ENCODE measurements at regions not wholly inside any gene's neighbourhood (a gene's known extent, or its start where the extent isn't known, plus 50 kb on each side); places are given as distances from the start of the nearest gene placed in this dataset.

- WGBS, 2 experiments (ENCODE audit: insufficient coverage in 2 of 2) = 14 to 67% methylated on average over 1 of the region's 6 CpGs
Measured at GRCh38 chr2:164103271-164103670, 367.5 kb upstream of the FIGN start.

DNA sequence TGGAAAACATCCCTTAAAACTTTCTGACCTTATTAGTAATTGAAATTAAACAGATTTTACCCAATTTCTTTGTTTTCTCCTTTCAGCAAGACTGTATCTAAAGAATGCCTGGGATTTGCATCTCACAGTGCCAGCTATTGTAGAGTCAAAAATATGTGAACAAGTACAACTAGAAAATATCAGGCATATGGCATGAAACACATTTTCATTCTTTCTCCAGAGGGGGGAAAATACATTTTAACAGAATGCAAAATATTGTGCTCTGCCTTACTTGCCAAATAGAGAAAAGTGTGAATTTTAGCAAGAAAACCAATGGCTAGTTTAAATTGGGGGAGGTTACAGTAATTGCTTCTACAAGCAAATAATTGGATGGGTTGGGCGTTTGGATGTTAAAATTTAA is 366.6 kb upstream of the FIGN start:
- Histone ChIP-seq H3K4me1 (ENCODE audit: control insufficient read depth, insufficient read depth, low read length, poor library complexity, severe bottlenecking) (no peaks in the 10 kb centered on the region), H3K9me3 (ENCODE audit: control insufficient read depth, low read length) (no peaks in the 10 kb centered on the region), H3K27ac (ENCODE audit: low read depth, low read length, severe bottlenecking) (no peak overlapping the region), H3K4me3 (ENCODE audit: extremely low read depth, insufficient read depth, low read length, poor library complexity, severe bottlenecking) (no peak overlapping the region), H3K36me3 (ENCODE audit: control insufficient read depth, insufficient read depth, low read length) (no peaks in the 10 kb centered on the region)
- 71% methylated on average over 1 of the region's 1 CpG; no CpG with 5 or more reads in 1 of the 2 experiments for WGBS, 2 experiments (ENCODE audit: insufficient coverage in 2 of 2)

More at GRCh38 chr2:164103271-164103670, 367.5 kb upstream of the FIGN start:
- Histone ChIP-seq H3K27ac (ENCODE audit: low read depth, low read length, severe bottlenecking) (no peak overlapping the region), H3K36me3 (ENCODE audit: control insufficient read depth, insufficient read depth, low read length) (no peaks in the 10 kb centered on the region), H3K9me3 (ENCODE audit: control insufficient read depth, low read length) (no peaks in the 10 kb centered on the region), H3K4me3 (ENCODE audit: extremely low read depth, insufficient read depth, low read length, poor library complexity, severe bottlenecking) (no peak overlapping the region), H3K4me1 (ENCODE audit: control insufficient read depth, insufficient read depth, low read length, poor library complexity, severe bottlenecking) (no peaks in the 10 kb centered on the region)

GRCh38 chr2:164091673-164092072 is 355.9 kb upstream of the FIGN start:
- Histone ChIP-seq H3K27ac (ENCODE audit: low read depth, low read length, severe bottlenecking) (no peak overlapping the region), H3K36me3 (ENCODE audit: control insufficient read depth, insufficient read depth, low read length) (no peaks in the 10 kb centered on the region), H3K4me3 (ENCODE audit: extremely low read depth, insufficient read depth, low read length, poor library complexity, severe bottlenecking) (no peak overlapping the region), H3K4me1 (ENCODE audit: control insufficient read depth, insufficient read depth, low read length, poor library complexity, severe bottlenecking) (no peaks in the 10 kb centered on the region), H3K9me3 (ENCODE audit: control insufficient read depth, low read length) (no peaks in the 10 kb centered on the region)
- WGBS, 2 experiments (ENCODE audit: insufficient coverage in 2 of 2) = no CpG with 5 or more reads among the region's 4 CpGs

- Histone ChIP-seq H3K36me3 (ENCODE audit: control insufficient read depth, insufficient read depth, low read length) (no peaks in the 10 kb centered on the region), H3K4me1 (ENCODE audit: control insufficient read depth, insufficient read depth, low read length, poor library complexity, severe bottlenecking) (no peaks in the 10 kb centered on the region), H3K9me3 (ENCODE audit: control insufficient read depth, low read length) (no peaks in the 10 kb centered on the region), H3K4me3 (ENCODE audit: extremely low read depth, insufficient read depth, low read length, poor library complexity, severe bottlenecking) (no peak overlapping the region), H3K27ac (ENCODE audit: low read depth, low read length, severe bottlenecking) (no peak overlapping the region)
- WGBS, 2 experiments (ENCODE audit: insufficient coverage in 2 of 2) = 89 to 100% methylated on average over 1 to 2 of the region's 3 CpGs
Measured at GRCh38 chr2:164090533-164090932, 354.7 kb upstream of the FIGN start.

DNA sequence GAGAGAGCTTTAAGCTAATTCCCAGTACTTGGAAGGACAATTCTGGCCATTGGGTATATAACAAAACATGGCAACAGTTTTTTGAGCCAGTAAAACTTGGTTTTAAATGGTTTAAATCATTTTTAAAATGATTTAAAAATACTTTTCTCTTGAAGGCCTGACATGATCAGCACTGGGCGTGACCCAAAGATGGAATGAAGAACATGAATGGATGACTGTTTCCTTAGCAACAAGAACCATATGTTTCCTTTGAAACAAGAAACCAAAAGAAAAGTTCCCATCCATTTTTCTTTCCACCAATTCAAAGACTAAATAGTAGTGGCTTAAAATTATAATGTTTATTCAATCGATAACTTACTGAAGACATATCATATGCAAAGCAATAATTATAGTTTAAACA is 348.3 kb upstream of the FIGN start:
- Histone ChIP-seq H3K36me3 (ENCODE audit: control insufficient read depth, insufficient read depth, low read length) (no peaks in the 10 kb centered on the region), H3K4me3 (ENCODE audit: extremely low read depth, insufficient read depth, low read length, poor library complexity, severe bottlenecking) (no peak overlapping the region), H3K4me1 (ENCODE audit: control insufficient read depth, insufficient read depth, low read length, poor library complexity, severe bottlenecking) (no peaks in the 10 kb centered on the region), H3K27ac (ENCODE audit: low read depth, low read length, severe bottlenecking) (no peak overlapping the region), H3K9me3 (ENCODE audit: control insufficient read depth, low read length) (no peaks in the 10 kb centered on the region)
- WGBS, 2 experiments (ENCODE audit: insufficient coverage in 2 of 2) = no CpG with 5 or more reads among the region's 2 CpGs

- no peak overlapping the region for H3K27ac ChIP-seq (ENCODE audit: low read depth, low read length, severe bottlenecking)
- WGBS, 2 experiments (ENCODE audit: insufficient coverage in 2 of 2) = 80 to 92% methylated on average over 1 to 2 of the region's 2 CpGs
- H3K36me3 ChIP-seq (ENCODE audit: control insufficient read depth, insufficient read depth, low read length) = no peaks in the 10 kb centered on the region
- H3K4me1 ChIP-seq (ENCODE audit: control insufficient read depth, insufficient read depth, low read length, poor library complexity, severe bottlenecking) = no peaks in the 10 kb centered on the region
- H3K4me3 ChIP-seq (ENCODE audit: extremely low read depth, insufficient read depth, low read length, poor library complexity, severe bottlenecking) = no peak overlapping the region
- H3K9me3 ChIP-seq (ENCODE audit: control insufficient read depth, low read length) = no peaks in the 10 kb centered on the region
Measured at GRCh38 chr2:164080486-164080885, 344.7 kb upstream of the FIGN start.

GRCh38 chr2:164079258-164079657 is 343.4 kb upstream of the FIGN start:
- Histone ChIP-seq H3K27ac (ENCODE audit: low read depth, low read length, severe bottlenecking) (no peak overlapping the region), H3K36me3 (ENCODE audit: control insufficient read depth, insufficient read depth, low read length) (no peaks in the 10 kb centered on the region), H3K4me3 (ENCODE audit: extremely low read depth, insufficient read depth, low read length, poor library complexity, severe bottlenecking) (no peak overlapping the region), H3K4me1 (ENCODE audit: control insufficient read depth, insufficient read depth, low read length, poor library complexity, severe bottlenecking) (no peaks in the 10 kb centered on the region), H3K9me3 (ENCODE audit: control insufficient read depth, low read length) (no peaks in the 10 kb centered on the region)
- no CpG with 5 or more reads among the region's 2 CpGs for WGBS, 2 experiments (ENCODE audit: insufficient coverage in 2 of 2)

- no peaks in the 10 kb centered on the region for H3K36me3 ChIP-seq (ENCODE audit: control insufficient read depth, insufficient read depth, low read length)
- WGBS, 2 experiments (ENCODE audit: insufficient coverage in 2 of 2) = 85 to 93% methylated on average over 3 of the region's 4 CpGs
- H3K27ac ChIP-seq (ENCODE audit: low read depth, low read length, severe bottlenecking) = no peak overlapping the region
Measured at GRCh38 chr2:164078421-164078820, 342.6 kb upstream of the FIGN start.

GRCh38 chr2:164073101-164074074 is 337.6 kb upstream of the FIGN start:
- Histone ChIP-seq H3K4me1 (ENCODE audit: control insufficient read depth, insufficient read depth, low read length, poor library complexity, severe bottlenecking) (no peaks in the 10 kb centered on the region), H3K9me3 (ENCODE audit: control insufficient read depth, low read length) (no peaks in the 10 kb centered on the region), H3K27ac (ENCODE audit: low read depth, low read length, severe bottlenecking) (no peak overlapping the region), H3K36me3 (ENCODE audit: control insufficient read depth, insufficient read depth, low read length) (no peaks in the 10 kb centered on the region), H3K4me3 (ENCODE audit: extremely low read depth, insufficient read depth, low read length, poor library complexity, severe bottlenecking) (no peak overlapping the region)
- 93 to 100% methylated on average over 5 to 9 of the region's 12 CpGs for WGBS, 2 experiments (ENCODE audit: insufficient coverage in 2 of 2)

More at GRCh38 chr2:164078421-164078820, 342.6 kb upstream of the FIGN start:
- H3K4me1 ChIP-seq (ENCODE audit: control insufficient read depth, insufficient read depth, low read length, poor library complexity, severe bottlenecking) = no peaks in the 10 kb centered on the region
- no peaks in the 10 kb centered on the region for H3K9me3 ChIP-seq (ENCODE audit: control insufficient read depth, low read length)
- no peak overlapping the region for H3K4me3 ChIP-seq (ENCODE audit: extremely low read depth, insufficient read depth, low read length, poor library complexity, severe bottlenecking)

- Histone ChIP-seq H3K4me3 (ENCODE audit: extremely low read depth, insufficient read depth, low read length, poor library complexity, severe bottlenecking) (no peak overlapping the region), H3K4me1 (ENCODE audit: control insufficient read depth, insufficient read depth, low read length, poor library complexity, severe bottlenecking) (no peaks in the 10 kb centered on the region), H3K9me3 (ENCODE audit: control insufficient read depth, low read length) (no peaks in the 10 kb centered on the region), H3K36me3 (ENCODE audit: control insufficient read depth, insufficient read depth, low read length) (no peaks in the 10 kb centered on the region), H3K27ac (ENCODE audit: low read depth, low read length, severe bottlenecking) (no peak overlapping the region)
- WGBS, 2 experiments (ENCODE audit: insufficient coverage in 2 of 2) = no CpG with 5 or more reads among the region's 1 CpG
Measured at GRCh38 chr2:164069540-164069939, 333.7 kb upstream of the FIGN start.

GRCh38 chr2:164068063-164068462 is 332.3 kb upstream of the FIGN start:
- no peaks in the 10 kb centered on the region for H3K4me1 ChIP-seq (ENCODE audit: control insufficient read depth, insufficient read depth, low read length, poor library complexity, severe bottlenecking)
- H3K4me3 ChIP-seq (ENCODE audit: extremely low read depth, insufficient read depth, low read length, poor library complexity, severe bottlenecking) = no peak overlapping the region
- no peaks in the 10 kb centered on the region for H3K9me3 ChIP-seq (ENCODE audit: control insufficient read depth, low read length)
- no peak overlapping the region for H3K27ac ChIP-seq (ENCODE audit: low read depth, low read length, severe bottlenecking)
- H3K36me3 ChIP-seq (ENCODE audit: control insufficient read depth, insufficient read depth, low read length) = no peaks in the 10 kb centered on the region

Measured in mesodermal cell (in vitro differentiated cells).